COR-L47 (cell line): ENCODE measurements at regions not wholly inside any gene's neighbourhood (a gene's known extent, or its start where the extent isn't known, plus 50 kb on each side); places are given as distances from the start of the nearest gene placed in this dataset.
"Not testable (repeated sequence)": the region's sequence is repeated elsewhere in the genome, so short reads cannot be mapped to it uniquely, and the experiment has no call there.

ENCODE experiments used
- DNase-seq: peaks from one replicate; lab custom pipeline; 2025; lab: John Stamatoyannopoulos, UW

DNA sequence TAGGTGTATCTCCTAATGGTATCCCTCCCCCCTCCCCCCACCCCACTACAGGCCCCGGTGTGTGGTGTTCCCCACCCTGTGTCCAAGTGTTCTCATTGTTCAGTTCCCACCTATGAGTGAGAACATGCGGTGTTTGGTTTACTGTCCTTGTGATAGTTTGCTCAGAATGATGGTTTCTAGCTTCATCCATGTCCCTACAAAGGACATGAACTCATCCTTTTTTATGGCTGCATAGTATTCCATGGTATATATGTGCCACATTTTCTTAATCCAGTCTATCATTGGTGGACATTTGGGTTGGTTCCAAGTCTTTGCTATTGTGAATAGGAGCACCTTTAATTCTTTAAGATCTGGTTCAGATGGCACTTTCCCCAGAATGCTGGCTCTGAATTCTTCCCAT is 58.5 kb upstream of the PTGFRN start:
- DNase-seq, result not testable (repeated sequence)

DNA sequence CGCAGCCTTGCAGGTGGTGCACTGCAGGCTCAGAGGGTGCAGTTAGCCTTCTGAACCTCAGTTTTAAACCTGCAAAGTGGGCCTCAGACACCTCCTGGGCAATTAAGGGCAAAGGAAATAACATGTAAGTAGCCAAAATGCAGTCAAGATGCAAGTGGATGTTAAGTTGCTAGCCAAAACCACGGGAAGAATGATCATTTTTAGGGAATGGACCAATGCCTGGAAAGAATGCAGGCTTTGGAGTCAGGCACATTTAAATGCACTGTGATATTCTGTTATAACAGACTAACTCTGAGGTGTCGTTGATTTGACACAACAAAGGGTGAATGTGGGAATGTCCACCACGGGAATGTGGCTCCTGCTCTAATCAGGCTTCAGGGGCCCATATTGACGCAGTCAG is 57.9 kb upstream of the PTGFRN start:
- DNase-seq, result no peak

DNA sequence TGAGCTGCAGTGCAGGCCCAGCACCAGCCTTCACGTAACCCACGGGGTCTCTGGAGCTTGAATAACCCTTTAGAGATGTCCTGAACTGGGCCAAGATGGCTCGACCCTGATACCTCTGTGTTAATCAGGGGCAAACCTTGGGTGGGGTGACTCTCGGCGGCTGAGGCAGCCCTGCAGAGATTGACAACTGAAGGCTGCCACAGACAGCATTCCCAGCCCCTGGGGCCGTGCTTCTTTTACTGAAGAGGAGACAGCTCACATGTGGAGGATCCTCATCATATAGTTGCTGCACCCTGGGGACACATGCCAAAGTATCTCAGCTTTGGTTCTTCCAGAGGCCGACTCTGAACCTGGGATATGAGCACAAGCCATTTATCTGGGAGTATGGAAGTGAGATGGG is 57.3 kb upstream of the PTGFRN start:
- no peak for DNase-seq

DNA sequence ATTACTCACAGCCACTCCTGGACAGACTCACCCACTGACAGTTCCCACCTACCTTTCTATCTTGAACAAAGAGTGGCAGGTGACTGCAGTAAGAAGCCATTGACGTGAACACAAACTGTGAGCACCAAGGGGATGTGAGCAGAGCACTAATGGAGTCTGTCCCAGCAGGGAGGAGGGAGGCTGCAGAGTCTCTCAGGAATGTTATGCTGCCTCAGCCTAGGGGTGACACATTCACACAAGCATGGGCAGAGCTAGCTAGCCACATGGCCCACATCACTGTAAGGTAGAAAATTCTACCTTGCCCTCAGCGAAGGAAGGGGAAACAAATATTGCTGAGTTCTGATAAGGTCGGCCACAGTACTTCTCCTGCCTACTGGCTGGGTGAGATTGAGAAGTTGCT is 56.8 kb upstream of the PTGFRN start:
- no peak for DNase-seq

DNA sequence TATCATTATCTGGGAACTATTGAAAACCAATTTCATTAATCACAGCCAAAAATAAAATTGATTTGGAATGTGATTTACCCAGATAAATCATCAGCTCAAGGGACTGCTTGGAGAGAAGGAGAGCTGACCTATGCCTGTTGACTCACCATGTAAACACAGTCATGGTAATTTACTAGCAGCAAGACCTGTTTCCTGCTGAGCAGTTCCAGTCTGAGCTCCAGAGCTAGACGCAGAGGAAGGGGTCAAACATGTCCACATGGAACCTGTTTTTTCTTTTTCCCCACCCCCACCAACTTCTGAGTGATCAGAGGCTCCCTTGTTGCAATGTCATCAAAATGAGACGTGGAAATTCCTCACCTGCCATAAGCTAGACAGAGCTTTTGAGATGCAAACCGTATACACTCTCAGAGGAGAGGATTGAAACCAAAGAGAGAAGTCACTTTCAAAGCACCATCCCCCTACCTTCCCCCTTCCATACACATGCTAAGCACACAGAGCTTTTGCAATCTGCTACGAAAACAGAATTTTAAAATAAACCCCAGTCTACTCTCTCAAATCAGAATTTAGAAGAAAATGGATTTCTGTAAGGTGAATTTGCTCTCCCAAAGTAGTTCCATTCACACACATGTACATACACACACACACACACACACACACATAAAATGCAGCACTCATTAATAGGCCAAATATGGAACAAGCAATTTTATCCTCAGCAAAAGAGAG is 55.9 kb upstream of the PTGFRN start:
- DNase-seq, result peak; percentile 87

DNA sequence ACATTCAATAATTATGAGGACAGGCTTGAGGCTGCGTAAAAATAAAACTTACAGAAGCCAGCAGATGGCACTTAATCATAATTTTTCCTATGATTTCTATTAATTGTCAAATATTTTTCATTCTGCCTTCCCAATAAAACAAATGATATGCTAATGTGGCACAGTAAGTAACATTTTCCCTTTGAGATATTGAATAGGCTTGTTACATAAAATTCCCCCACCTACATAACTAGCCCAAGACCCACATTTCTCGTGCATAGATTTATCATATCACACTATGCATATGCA is 55.4 kb upstream of the PTGFRN start:
- no peak for DNase-seq

DNA sequence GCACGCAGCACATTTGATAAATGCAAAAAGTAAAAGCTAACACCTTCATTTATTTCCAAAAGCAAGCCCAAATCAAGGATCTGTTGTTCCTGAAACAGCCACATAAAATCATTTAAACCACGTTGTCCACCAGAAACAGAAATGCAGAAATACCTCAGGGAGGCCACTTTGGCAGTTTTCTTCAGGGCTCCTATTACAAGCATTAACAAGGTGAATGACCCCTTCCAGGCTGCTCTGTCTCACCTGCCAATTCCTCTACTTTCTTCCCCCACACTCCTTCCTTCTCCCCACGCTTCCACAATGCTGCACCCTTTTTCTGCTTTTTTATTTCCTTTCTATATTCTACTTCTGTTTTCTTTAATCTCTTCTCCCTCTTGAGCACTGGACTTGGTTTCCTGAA is 55.0 kb upstream of the PTGFRN start:
- DNase-seq, result no peak

DNA sequence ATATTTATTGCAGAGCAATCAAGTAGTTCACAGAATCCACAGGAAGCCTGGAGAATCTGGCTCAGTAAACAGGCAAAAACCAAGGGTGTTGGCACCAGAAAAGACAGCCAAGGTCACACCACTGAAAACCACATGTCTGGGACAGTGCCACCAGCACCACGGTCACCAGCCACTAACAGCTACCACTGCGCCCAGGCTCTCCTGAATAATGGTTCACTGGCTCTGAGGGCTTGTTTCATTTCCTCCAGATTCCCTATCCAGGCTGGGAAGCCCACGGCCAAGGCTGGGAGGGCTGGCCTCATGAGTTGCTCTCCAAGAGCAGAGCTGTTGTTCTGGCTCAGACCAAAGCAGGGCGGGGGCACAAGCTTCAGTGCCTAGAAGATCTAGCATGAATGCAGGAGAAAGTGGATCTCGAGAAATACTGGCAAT is 54.5 kb upstream of the PTGFRN start:
- DNase-seq, result no peak

DNA sequence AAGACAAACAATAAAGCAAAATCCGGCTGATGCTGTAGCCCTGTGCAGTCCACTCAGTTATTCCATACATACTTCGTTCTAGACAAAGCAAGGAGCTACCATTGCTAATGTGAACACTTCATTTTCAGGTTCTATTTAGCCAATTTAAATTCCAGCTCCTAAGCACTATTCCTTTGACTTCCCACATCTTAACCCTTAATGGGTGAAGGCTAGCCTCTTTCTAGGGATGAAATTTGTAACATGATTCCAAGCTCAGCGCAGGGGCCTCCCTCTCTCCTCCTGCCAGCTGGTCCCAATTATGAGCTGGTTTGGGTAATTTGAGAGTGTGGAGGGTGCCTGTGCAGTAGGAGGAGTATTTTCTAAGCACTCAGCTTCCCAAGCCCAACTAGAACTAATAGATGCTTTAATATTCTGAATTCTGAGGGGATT is 53.9 kb upstream of the PTGFRN start:
- peak; percentile 61 for DNase-seq

DNA sequence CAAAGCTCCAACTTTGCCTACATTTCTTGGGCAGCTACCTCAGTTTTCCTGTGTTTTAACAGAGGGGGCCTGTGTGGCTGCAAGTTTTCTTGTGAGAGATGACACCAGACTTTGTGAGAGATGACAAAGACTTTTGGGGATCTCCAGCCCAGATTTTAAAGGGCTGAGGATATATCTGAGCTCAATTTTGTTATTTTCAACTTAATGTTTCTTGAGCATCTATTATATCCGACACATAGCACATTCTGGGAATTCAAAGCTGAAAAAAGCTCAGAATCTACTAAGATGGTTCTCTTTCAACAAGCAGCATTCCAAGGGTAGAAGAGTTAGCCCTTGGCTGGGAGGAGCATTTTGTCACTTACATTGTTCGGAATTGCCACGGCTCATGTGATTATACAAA is 53.4 kb upstream of the PTGFRN start:
- DNase-seq, result no peak

DNA sequence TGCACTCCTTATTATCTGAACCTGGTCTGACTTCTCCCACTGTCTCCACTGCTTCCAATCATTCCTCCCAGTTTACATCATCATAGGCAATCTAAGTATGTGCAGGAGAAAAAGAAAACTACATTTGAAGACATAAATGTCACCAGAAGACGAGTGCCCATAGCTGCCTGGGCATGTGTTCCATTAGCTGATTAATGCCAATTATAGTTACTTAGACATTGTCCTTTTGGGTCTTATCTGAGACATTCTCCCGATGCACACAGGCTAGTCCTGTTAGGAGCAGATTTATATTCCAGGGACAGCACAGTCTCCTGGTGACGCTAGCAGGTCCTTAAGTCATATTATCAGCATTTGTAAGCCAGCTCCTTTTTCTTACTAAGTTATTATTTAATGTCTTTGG is 52.6 kb upstream of the PTGFRN start:
- no peak for DNase-seq
